ENCODE measurements at regions not wholly inside any gene's neighbourhood (a gene's known extent, or its start where the extent isn't known, plus 50 kb on each side); places are given as distances from the start of the nearest gene placed in this dataset.

- TF ChIP-seq GATA2 (IDR thresholded peaks at IDR 0.05; ENCODE audit: low read depth, low read length) = no peak
- no peak for TF ChIP-seq GATA3 (IDR thresholded peaks at IDR 0.05; ENCODE audit: low read depth, low read length)
Measured at GRCh38 chr5:119746984-119747383, 117.6 kb downstream of the FAM170A start.
